ENCODE measurements at regions not wholly inside any gene's neighbourhood (a gene's known extent, or its start where the extent isn't known, plus 50 kb on each side); places are given as distances from the start of the nearest gene placed in this dataset.
A peak's percentile ranks its signal among the peaks of the same experiment; 100 is the strongest.

DNA sequence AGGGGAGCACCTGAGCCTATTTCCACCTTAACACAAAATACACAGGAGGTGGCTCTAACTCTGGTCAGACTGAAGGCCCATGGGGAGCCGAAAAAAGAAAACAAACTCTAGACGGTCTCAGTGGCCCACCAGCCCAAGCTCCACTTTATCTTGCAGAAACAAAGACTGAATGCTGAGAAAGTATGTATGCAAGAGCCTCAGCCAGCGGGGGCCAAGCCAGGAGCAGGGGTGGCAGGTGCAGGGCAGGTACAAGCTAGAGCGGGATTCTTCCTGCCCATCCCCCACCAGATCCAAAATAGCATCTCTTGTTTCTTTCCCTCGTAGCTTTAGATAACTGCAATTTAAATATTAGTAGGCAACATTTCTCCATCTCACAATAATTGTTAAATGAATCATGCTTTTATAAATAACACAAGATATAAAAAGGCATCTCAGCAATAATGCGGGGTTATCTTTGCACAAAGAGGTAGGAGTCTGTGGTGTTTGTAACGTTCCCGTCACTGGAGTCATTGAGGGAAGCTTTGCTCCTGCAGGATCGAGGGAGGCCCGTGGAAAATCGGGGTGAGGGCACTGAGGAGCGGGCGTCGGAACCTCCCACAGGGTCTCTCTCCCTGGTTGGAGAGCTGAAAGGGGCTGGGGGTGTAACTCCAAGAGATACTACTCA is 418.0 kb downstream of the SHANK2 start:
- DNase-seq = no peak

DNA sequence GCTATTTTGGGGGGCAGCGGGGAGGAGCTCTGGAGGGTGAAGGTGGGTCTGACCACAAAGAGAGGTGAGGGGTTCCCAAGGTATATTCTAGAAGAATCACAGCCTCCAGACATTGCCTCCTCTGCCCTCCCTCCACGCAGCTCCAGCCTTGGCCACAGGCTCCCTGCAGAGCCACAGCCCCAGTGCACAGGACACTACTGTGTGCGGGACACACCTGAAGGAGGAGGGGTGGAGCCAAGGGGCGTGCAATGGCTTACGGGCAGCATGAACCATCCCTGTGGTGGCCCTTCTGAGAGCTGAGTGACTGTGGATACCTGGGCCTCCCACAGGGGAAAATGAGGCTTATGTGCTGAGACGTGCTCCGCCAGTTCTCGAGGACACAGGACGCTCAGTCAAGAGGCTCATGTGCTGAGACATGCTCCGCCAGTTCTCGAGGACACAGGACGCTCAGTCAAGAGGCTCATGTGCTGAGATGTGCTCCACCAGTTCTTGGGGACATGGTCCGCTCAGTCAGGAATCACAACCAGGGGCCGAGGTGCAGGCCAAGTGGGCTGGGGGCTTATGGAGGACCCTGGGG is 417.3 kb downstream of the SHANK2 start:
- no peak for DNase-seq

GRCh38 chr11:70836071-70836470 is 416.3 kb downstream of the SHANK2 start:
- DNase-seq = no peak

GRCh38 chr11:70838198-70838597 is 414.2 kb downstream of the SHANK2 start:
- no peak for DNase-seq

GRCh38 chr11:70839851-70840250 is 412.5 kb downstream of the SHANK2 start:
- DNase-seq = no peak

DNA sequence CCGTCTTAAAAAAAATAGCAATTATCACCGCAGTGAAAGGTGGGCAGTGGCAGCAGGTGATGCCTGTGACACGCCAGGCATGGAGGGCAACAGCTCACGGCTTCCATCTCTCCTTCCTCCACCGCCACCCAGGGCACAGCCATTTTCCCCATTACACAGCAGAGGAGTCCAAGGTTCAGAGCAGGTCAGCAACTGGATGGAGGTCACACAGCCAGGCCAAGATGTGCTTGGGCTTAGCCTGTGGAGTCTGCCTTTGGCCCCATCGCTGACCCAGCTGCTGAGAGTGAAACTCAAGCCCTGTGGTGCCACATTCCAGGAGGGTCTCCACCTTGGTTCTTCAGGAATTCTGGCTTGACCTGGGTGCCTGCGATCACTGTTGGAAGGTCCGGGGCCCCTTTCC is 411.1 kb downstream of the SHANK2 start:
- no peak for DNase-seq

- DNase-seq = no peak
These were observed 410.1 kb downstream of the SHANK2 start for GRCh38 chr11:70842256-70842655.

- no peak for DNase-seq
These were observed 409.7 kb downstream of the SHANK2 start for GRCh38 chr11:70842701-70843100.

- no peak for DNase-seq
These were observed 408.5 kb downstream of the SHANK2 start for GRCh38 chr11:70843906-70844305.

GRCh38 chr11:70844387-70844786 is 408.0 kb downstream of the SHANK2 start:
- no peak for DNase-seq

GRCh38 chr11:70845591-70846041 is 406.8 kb downstream of the SHANK2 start:
- no peak for DNase-seq

GRCh38 chr11:70846781-70847655 is 405.4 kb downstream of the SHANK2 start:
- DNase-seq = no peak

GRCh38 chr11:70848243-70848750 is 404.1 kb downstream of the SHANK2 start:
- no peak for DNase-seq

GRCh38 chr11:70849031-70849430 is 403.3 kb downstream of the SHANK2 start:
- no peak for DNase-seq

GRCh38 chr11:70851308-70851707 is 401.1 kb downstream of the SHANK2 start:
- no peak for DNase-seq

DNA sequence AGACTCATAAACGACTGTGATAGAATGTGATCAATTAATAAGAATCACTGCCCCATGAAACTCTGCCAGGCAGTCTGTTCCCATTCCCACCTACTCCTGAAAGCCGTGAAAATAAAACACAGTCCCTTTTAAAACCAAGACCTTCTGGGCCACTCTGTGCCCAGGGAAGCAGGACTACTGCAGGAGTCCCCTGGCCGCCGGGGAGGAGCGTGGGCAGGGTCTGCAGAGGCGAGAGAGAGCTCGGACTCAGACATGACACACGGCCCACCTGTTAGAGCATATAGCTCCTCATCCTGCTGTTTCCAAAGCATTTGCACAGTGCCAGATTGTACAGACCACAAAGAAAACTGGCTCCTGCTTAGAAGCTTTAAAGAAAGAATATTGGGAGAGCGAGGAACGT is 400.5 kb downstream of the SHANK2 start:
- DNase-seq = no peak

DNA sequence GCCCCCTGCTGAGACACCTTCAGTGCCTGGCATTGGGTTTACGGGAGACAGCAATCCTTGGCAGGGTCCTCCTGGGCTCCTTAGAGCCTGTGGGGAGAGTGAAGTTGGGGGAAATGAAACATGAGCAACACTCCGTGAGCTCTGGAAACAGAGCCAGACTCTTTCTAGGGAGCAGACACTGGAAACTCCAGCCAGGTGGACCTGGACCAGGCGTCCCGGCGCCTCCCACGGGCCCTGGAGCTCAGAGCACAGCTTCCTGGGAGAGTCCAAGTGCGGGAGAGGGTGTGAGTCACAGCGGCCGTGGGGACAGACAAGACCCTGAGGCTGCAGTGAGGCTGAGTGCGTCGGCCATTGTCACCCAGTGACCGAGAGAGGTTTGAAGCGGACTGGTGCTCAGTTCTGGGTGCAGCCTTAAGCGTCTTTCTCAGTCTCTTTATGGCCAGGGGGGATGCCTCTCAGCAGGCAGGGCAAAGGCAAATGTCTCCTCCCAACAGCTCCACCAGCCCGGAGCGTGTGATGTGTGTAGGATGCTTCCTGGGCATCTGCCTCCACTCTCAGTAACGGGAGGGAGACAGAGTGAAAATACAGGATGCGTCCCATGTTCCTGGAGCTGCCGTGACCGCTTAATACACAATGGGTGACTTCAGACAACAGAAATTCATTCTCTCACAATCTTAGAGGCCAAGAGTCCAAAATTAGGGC is 399.2 kb downstream of the SHANK2 start:
- DNase-seq = no peak

GRCh38 chr11:70853770-70854108 is 398.6 kb downstream of the SHANK2 start:
- DNase-seq = no peak

DNA sequence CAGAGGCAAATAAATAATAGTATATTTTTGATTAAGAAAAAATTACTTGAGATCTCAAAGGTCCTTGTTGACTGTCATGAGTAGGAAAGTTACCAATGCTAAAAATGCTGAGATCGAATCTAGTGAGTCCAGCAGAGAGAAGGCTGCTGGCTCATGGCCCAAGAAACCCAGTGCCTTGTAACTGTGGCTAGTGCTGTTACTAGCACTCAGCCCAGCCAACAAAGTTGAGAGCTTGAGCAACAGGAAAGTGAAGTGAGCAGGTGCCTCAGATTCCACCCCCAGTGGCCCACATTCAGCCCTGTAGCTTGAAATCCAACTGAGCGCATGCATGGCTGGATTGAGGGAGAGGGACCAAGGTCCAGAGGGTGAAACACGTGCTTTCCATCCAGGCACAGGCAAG is 398.2 kb downstream of the SHANK2 start:
- DNase-seq = peak; percentile 30

- peak; percentile 90 for DNase-seq
These were observed 397.3 kb downstream of the SHANK2 start for GRCh38 chr11:70854901-70855556.

DNA sequence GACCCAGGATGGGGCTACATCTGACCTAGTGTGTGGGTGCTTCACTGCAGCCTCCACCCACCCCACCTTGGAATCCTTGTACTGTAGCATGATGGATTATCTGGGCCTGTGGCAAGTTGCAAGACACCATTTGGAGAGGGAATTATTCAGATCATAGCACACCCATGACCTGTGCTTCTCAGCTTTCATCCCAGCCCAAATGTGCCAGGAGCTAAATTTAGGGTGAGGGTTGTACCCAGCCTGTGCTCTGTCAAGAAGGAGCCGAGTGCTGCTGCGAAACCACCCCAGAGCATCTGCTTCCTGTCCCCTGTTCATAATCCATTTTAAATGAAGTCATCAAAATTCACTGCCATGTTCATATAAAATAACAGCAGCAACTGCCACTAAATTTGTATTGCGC is 394.5 kb downstream of the SHANK2 start:
- no peak for DNase-seq

DNA sequence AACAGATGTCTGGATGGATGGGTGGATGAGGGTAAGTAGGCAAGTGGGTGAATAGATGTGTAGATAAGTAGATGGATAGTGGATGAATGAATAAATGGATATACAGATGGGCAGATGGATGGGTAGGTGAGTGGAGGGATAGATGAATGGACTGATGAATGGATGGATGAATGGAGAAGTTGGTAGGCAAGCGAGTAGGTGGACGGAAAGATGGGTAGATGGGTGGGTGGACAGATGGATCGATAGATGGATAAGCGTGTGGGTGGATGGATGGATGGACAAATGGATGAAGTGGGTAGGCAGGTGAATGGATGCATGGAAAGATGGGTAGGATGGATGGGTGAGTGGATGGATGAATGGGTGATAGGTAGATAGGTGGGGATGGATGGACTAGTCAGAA is 393.2 kb downstream of the SHANK2 start:
- no peak for DNase-seq

DNA sequence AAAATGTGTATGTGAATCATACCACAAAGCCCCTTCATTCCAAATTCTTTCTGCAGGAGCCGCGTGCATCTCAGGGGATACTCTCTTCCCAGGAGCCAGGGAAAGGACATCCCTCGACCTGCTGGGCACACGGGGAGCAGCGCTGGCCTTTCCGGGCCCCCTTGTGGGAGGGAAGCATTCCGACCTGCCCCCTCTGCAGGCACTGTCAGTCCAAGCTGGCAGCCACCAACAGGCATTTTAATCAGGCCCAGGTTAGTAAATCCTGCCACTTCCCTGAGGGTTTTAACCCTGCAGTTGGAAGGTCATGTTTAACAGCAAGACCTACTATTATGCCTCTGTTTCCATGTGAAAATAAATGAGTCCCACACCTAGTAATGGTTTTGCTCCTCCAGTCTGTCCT is 391.5 kb downstream of the SHANK2 start:
- DNase-seq = peak; percentile 9

Data from NCI-H1092 treated with DMSO at 0.1 percent for 48 hours (cell line).